Gastroesophageal sphincter (tissue), 4 donors: ENCODE measurements at regions not wholly inside any gene's neighbourhood (a gene's known extent, or its start where the extent isn't known, plus 50 kb on each side); places are given as distances from the start of the nearest gene placed in this dataset.

ENCODE experiments used
- ATAC-seq: fragments of 150-250 bp; one replicate; pipeline ENCODE4 v1.9.1; 2016; ENCODE audit warnings: mild to moderate bottlenecking, moderate library complexity
- H3K27ac ChIP-seq, 4 donors: fragments of 200-600 bp; sonication (generic) in 3 of 4; 1 replicate in 3 of 4; 2 replicates in 1 of 4; pipeline ENCODE4 v1.5.1; 2016 to 2019
- H3K27me3 ChIP-seq: fragments of 200-600 bp; sonication (generic); one replicate; pipeline ENCODE4 v1.5.1; 2019
- H3K36me3 ChIP-seq, 2 donors: fragments of 200-600 bp; sonication (generic); one replicate each; pipeline ENCODE4 v1.5.1; 2019; ENCODE audit warnings: control low read depth in 1 of 2
- H3K4me1 ChIP-seq, 3 donors: fragments of 200-600 bp; sonication (generic); 1 replicate in 2 of 3; 2 replicates in 1 of 3; pipeline ENCODE4 v1.5.1; 2016 to 2019; ENCODE audit warnings: control low read depth in 2 of 3
- H3K4me3 ChIP-seq, 2 donors: fragments of 200-600 bp; sonication (generic); one replicate each; pipeline ENCODE4 v1.5.1; 2019; ENCODE audit warnings: mild to moderate bottlenecking in 1 of 2, moderate library complexity in 1 of 2
- H3K9me3 ChIP-seq, 3 donors: fragments of 200-600 bp; sonication (generic); one replicate each; pipeline ENCODE4 v1.5.1; 2017 to 2019; ENCODE audit warnings: control low read depth in 2 of 3
- CTCF ChIP-seq, 4 experiments: fragments of 200-600 bp in 2 of 4; fragments of 450-650 bp in 2 of 4; sonication (generic) in 1 of 4; IDR thresholded peaks; one replicate each; pipeline ENCODE4 v1.5.1; 2017 to 2019; ENCODE audit warnings: antibody characterized with exemption in 4 of 4, mild to moderate bottlenecking in 2 of 4, moderate library complexity in 2 of 4
- EP300 ChIP-seq: sonication (generic); formaldehyde crosslinking; IDR thresholded peaks from one replicate; pipeline ENCODE4 v1.6.1; 2017; ENCODE audit warnings: antibody characterized with exemption, mild to moderate bottlenecking
- POLR2A ChIP-seq, 2 donors: fragments of 450-650 bp; IDR thresholded peaks; one replicate each; pipeline ENCODE4 v1.6.1; 2017; ENCODE audit warnings: antibody characterized with exemption in 2 of 2, mild to moderate bottlenecking in 2 of 2, moderate library complexity in 1 of 2
- POLR2AphosphoS5 ChIP-seq: sonication (generic); formaldehyde crosslinking; IDR thresholded peaks from one replicate; pipeline ENCODE4 v1.6.1; 2017; ENCODE audit warnings: antibody characterized with exemption
- WGBS, 2 donors: methylation state at CpG; one replicate each; pipeline ENCODE4 v1.1.5; 2018; ENCODE audit warnings: low coverage in 1 of 2; 5-methylcytosine and 5-hydroxymethylcytosine counted together

DNA sequence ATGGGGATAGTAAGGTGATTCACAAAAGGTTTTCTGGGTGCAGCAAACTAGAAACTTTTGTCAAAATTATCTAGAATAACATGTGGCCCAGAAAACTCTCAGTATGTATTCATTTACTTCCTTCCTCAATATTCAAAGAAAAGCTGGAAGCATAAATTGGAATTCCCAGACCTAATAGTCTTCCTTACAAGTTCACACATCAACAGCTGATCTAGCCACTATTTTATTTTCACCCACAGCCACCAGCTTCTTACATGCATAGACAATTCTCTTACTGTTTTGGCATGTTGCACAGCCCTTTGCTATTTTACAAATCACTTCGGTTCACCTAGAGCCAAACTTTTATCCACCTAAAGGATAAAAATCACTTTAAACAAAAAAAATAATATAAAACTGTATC lies 647.8 kb upstream of the CCDC54 start:
- H3K36me3 ChIP-seq = no peaks in the 10 kb centered on the region
- no peak overlapping the region for H3K27ac ChIP-seq
- H3K4me3 ChIP-seq = no peak overlapping the region
- no peaks in the 10 kb centered on the region for H3K27me3 ChIP-seq
- H3K9me3 ChIP-seq = no peaks in the 10 kb centered on the region
- TF ChIP-seq POLR2AphosphoS5 = no peak
- no peak for TF ChIP-seq POLR2A (IDR thresholded peaks at IDR 0.05)
- TF ChIP-seq CTCF (IDR thresholded peaks at IDR 0.05) = no peak
- no peak for TF ChIP-seq EP300
- WGBS, 2 donors = 71 to 86% methylated on average over 1 of the region's 1 CpG
- no peaks in the 10 kb centered on the region for H3K4me1 ChIP-seq
- ATAC-seq = no peak

DNA sequence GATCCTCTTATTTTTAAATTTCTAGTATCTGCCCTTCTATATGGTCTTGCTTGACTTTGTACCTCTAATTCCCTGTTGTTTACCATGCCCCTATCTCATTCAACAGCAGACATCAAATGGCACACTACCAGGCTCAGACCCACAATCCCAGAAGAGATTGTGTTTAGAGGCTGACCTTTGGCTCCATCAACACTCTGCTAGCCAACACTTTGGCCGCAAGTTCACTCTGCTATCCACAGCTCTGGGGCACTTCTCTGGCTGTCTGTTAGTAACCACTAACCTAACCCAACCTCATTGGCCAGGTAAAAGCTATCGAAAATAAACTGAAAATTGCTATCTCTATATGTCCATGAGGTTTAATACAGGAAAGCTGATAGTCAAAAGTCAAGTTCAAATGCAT lies 646.0 kb upstream of the CCDC54 start:
- Histone ChIP-seq H3K4me1 (no peaks in the 10 kb centered on the region), H3K27me3 (no peaks in the 10 kb centered on the region), H3K36me3 (no peaks in the 10 kb centered on the region), H3K4me3 (no peak overlapping the region), H3K27ac (no peak overlapping the region), H3K9me3 (no peaks in the 10 kb centered on the region)
- 70 to 100% methylated on average over 2 of the region's 2 CpGs for WGBS, 2 donors
- no peak for ATAC-seq
- TF ChIP-seq CTCF (IDR thresholded peaks at IDR 0.05) (no peak), POLR2A (IDR thresholded peaks at IDR 0.05) (no peak), POLR2AphosphoS5 (no peak), EP300 (no peak)

- Histone ChIP-seq H3K36me3 (no peaks in the 10 kb centered on the region), H3K4me3 (no peak overlapping the region), H3K4me1 (no peaks in the 10 kb centered on the region), H3K9me3 (no peaks in the 10 kb centered on the region), H3K27me3 (no peaks in the 10 kb centered on the region), H3K27ac (no peak overlapping the region)
- no peak for TF ChIP-seq EP300
- no peak for TF ChIP-seq POLR2AphosphoS5
- no peak for TF ChIP-seq POLR2A (IDR thresholded peaks at IDR 0.05)
- no peak for TF ChIP-seq CTCF (IDR thresholded peaks at IDR 0.05)
- no peak for ATAC-seq
- WGBS, 2 donors = 85 to 100% methylated on average over 1 of the region's 1 CpG
Observed at GRCh38 chr3:106734712-106735111, 642.5 kb upstream of the CCDC54 start.

DNA sequence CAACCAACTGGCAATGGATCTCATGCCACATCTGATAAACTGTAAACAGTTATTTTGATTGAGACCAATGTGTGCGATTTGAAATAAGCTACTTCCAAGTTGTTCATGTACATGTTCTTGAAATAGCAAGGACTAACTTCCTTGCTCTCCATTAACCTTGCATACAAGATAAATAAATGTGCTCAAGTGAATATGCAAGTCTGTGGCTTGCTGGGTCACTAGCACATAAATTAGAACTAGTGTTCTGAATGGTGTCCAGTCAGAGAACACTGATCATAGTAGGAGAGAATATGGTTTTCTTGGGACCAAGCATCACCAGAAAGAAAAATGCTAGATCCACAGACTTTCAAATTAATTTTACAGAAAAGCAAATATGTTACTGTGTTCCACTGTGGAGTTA lies 640.0 kb upstream of the CCDC54 start:
- Histone ChIP-seq H3K27me3 (no peaks in the 10 kb centered on the region), H3K36me3 (no peaks in the 10 kb centered on the region), H3K27ac (no peak overlapping the region), H3K4me1 (no peaks in the 10 kb centered on the region), H3K4me3 (no peak overlapping the region), H3K9me3 (no peaks in the 10 kb centered on the region)
- TF ChIP-seq POLR2A (IDR thresholded peaks at IDR 0.05) (no peak), CTCF (IDR thresholded peaks at IDR 0.05) (no peak), POLR2AphosphoS5 (no peak), EP300 (no peak)
- WGBS, 2 donors = 81 to 91% methylated on average over 1 of the region's 1 CpG
- ATAC-seq = no peak

DNA sequence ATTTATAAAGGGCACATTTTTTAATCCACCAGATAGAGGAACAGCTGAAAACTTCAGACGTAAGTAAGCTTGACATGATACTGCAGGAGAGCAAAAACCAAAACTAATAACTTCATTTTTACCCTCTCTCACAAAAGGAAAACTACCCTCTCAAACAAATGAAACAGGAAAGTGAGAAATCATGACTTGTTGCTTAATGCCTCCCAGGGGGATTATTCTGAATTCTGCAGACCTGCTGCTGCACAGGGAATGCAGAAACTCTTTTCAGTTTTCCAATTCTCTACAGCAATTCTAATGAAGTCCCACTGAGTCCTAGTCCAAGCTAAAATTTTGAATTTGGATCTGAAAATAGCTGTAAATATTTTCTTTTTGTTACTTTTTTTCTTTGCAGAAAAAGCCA lies 637.1 kb upstream of the CCDC54 start:
- no peaks in the 10 kb centered on the region for H3K27me3 ChIP-seq
- H3K36me3 ChIP-seq = no peaks in the 10 kb centered on the region
- WGBS, 2 donors = 48 to 67% methylated on average over 1 of the region's 1 CpG
- H3K9me3 ChIP-seq = no peaks in the 10 kb centered on the region
- H3K4me1 ChIP-seq = no peaks in the 10 kb centered on the region
- no peak for ATAC-seq
- TF ChIP-seq CTCF (IDR thresholded peaks at IDR 0.05) (no peak), POLR2A (IDR thresholded peaks at IDR 0.05) (no peak), EP300 (no peak), POLR2AphosphoS5 (no peak)
- H3K27ac ChIP-seq = no peak overlapping the region
- no peak overlapping the region for H3K4me3 ChIP-seq
